ENCODE measurements at regions not wholly inside any gene's neighbourhood (a gene's known extent, or its start where the extent isn't known, plus 50 kb on each side); places are given as distances from the start of the nearest gene placed in this dataset.

- TF ChIP-seq CTCF (IDR thresholded peaks at IDR 0.05) (no peak), POLR2AphosphoS5 (IDR thresholded peaks at IDR 0.05) (no peak)
Observed at GRCh38 chr12:62194031-62194430, 66.2 kb upstream of the USP15 start.
